Panc1 (cell line): ENCODE measurements at regions not wholly inside any gene's neighbourhood (a gene's known extent, or its start where the extent isn't known, plus 50 kb on each side); places are given as distances from the start of the nearest gene placed in this dataset.
A peak's percentile ranks its signal among the peaks of the same experiment; 100 is the strongest.

Experiments used
- ATAC-seq: fragments of 200-7000 bp; cut with Tn5 transposase; 2 replicates; pipeline ENCODE4 v1.9.1; 2020; ENCODE audit warnings: mild to moderate bottlenecking, moderate library complexity
- BruUV-seq: library from RNA; stranded (reverse); fragments of 400-500 nt; replicated peaks from 2 replicates; lab custom pipeline; 2021; lab: Mats Ljungman, UMichigan
- CTCF ChIA-PET: fragments of 300-600 bp; sonication (Branson Sonifier 250); formaldehyde crosslinking; loops from one replicate; lab custom pipeline; 2022; ENCODE audit warnings: antibody characterized with exemption; lab: Charles Lee
- POLR2A ChIA-PET: fragments of 300-600 bp; sonication (Branson Sonifier 250); formaldehyde crosslinking; loops from one replicate; lab custom pipeline; 2022; ENCODE audit warnings: antibody characterized with exemption; lab: Charles Lee
- DNase-seq: peaks from one replicate; pipeline ENCODE4 v3.0.0-alpha.2; 2010; ENCODE audit warnings: low read depth, low spot score
- H3K27ac ChIP-seq: 2 replicates; pipeline ENCODE4 v1.5.1; 2011; ENCODE audit warnings: mild to moderate bottlenecking, low read length, inconsistent platforms
- H3K27me3 ChIP-seq: fragments of 200-500 bp; sonication (Bioruptor generic); 2 replicates; pipeline ENCODE4 v1.6.0; 2014; ENCODE audit warnings: low read length, inconsistent platforms; ENCODE audit not compliant: control insufficient read depth, insufficient read depth
- H3K36me3 ChIP-seq: fragments of 200-500 bp; sonication (Bioruptor generic); 2 replicates; pipeline ENCODE4 v1.5.1; 2014; ENCODE audit warnings: inconsistent platforms, mild to moderate bottlenecking, low read length, moderate library complexity; ENCODE audit not compliant: control insufficient read depth, insufficient read depth
- H3K4me1 ChIP-seq: 2 replicates; pipeline ENCODE4 v1.5.1; 2011; ENCODE audit warnings: inconsistent platforms, mild to moderate bottlenecking, low read length, moderate library complexity; ENCODE audit not compliant: control insufficient read depth, insufficient read depth
- H3K4me3 ChIP-seq, 2 experiments: 2 replicates each; pipeline ENCODE4 v1.5.1; 2011 to 2012; ENCODE audit warnings: low read depth in 2 of 2, low read length in 2 of 2, mild to moderate bottlenecking in 2 of 2, inconsistent platforms in 1 of 2, moderate library complexity in 1 of 2
- H3K9me3 ChIP-seq: fragments of 200-500 bp; sonication (Bioruptor generic); 2 replicates; pipeline ENCODE4 v1.5.1; 2014; ENCODE audit warnings: low read depth, mild to moderate bottlenecking, inconsistent platforms, low read length, moderate library complexity; ENCODE audit not compliant: control insufficient read depth, insufficient read depth
- CTCF ChIP-seq: fragments of 450-650 bp; IDR thresholded peaks from 2 replicates; pipeline ENCODE4 v1.5.1; 2017; ENCODE audit warnings: mild to moderate bottlenecking
- POLR2AphosphoS5 ChIP-seq: IDR thresholded peaks from 2 replicates; pipeline ENCODE4 v1.6.1; 2012; ENCODE audit warnings: mild to moderate bottlenecking, low read depth, low read length, moderate library complexity
- REST ChIP-seq, 2 experiments: IDR thresholded peaks; 2 replicates each; pipeline ENCODE4 v1.6.1; 2011 to 2012; ENCODE audit warnings: low read depth in 2 of 2, control low read depth in 1 of 2, low read length in 1 of 2, mild to moderate bottlenecking in 1 of 2, moderate library complexity in 1 of 2; ENCODE audit not compliant: insufficient read depth in 1 of 2
- SIN3A ChIP-seq: IDR thresholded peaks from 2 replicates; pipeline ENCODE4 v1.6.1; 2012; ENCODE audit warnings: low read depth, mild to moderate bottlenecking, low read length, moderate library complexity, borderline replicate concordance; ENCODE audit not compliant: insufficient read depth
- TCF7L2 ChIP-seq: IDR thresholded peaks from 2 replicates; pipeline ENCODE4 v1.6.1; 2011; ENCODE audit warnings: mild to moderate bottlenecking, low read depth, low read length, inconsistent platforms
- in situ Hi-C: cut with HindIII; loops from 2 replicates; pipeline ENCODE4 v1.10.0; 2016; ENCODE audit warnings: low sequenced_read_pairs, low pct_unique_long_range_greater_than_20kb
- intact Hi-C: fragments of 100-400 bp; cut with micrococcal nuclease; formaldehyde crosslinking; loops from one replicate; pipeline ENCODE4 v1.10.0; 2022; ENCODE audit not compliant: unreplicated experiment

- Histone ChIP-seq H3K4me3 (no peak overlapping the region), H3K4me1 (no peaks in the 10 kb centered on the region; the same call in 1 of the 2 replicates), H3K9me3 (peaks cover 2% of the 10 kb centered on the region; the same call in 1 of the 2 replicates), H3K27ac (peak overlapping the region; percentile 34; the same call in 1 of the 2 replicates), H3K36me3 (no peaks in the 10 kb centered on the region), H3K27me3 (no peaks in the 10 kb centered on the region)
- TF ChIP-seq SIN3A (no peak), REST (IDR thresholded peaks at IDR 0.05; ENCODE audit: insufficient read depth in 1 of 2, low read depth in 2 of 2, low read length in 1 of 2) (no peak), CTCF (peak; percentile 66), POLR2AphosphoS5 (no peak)
- CTCF ChIA-PET = no interaction called here
- intact Hi-C loops = no loop called here
- ATAC-seq (peak; percentile 87), DNase-seq (no peak)
- BruUV-seq = no TSS peak
- in situ Hi-C loops = no loop called here
- POLR2A ChIA-PET = no interaction called here
Measured at GRCh38 chr20:22438926-22439325, 145.4 kb downstream of the FOXA2 start.

- ChIA-PET POLR2A (no interaction called here), CTCF (no interaction called here)
- H3K36me3 ChIP-seq = no peaks in the 10 kb centered on the region
- TF ChIP-seq CTCF (no peak), POLR2AphosphoS5 (no peak), SIN3A (no peak), TCF7L2 (no peak)
- in situ Hi-C loops = no loop called here
- no peak overlapping the region for H3K27ac ChIP-seq
- H3K9me3 ChIP-seq = peaks cover 2% of the 10 kb centered on the region; the same call in 1 of the 2 replicates
- no peaks in the 10 kb centered on the region; the same call in 1 of the 2 replicates for H3K4me1 ChIP-seq
- no peaks in the 10 kb centered on the region for H3K27me3 ChIP-seq
- DNase-seq (no peak), ATAC-seq (no peak)
- intact Hi-C loops = no loop called here
- BruUV-seq = no TSS peak
- no peak overlapping the region for H3K4me3 ChIP-seq
Measured at GRCh38 chr20:22438346-22438745, 146.0 kb downstream of the FOXA2 start.
